K562 (cell line): ENCODE measurements at regions not wholly inside any gene's neighbourhood (a gene's known extent, or its start where the extent isn't known, plus 50 kb on each side); places are given as distances from the start of the nearest gene placed in this dataset.

ENCODE experiments used
- ATAC-seq: fragments of 200-7000 bp; cut with Tn5 transposase; 3 replicates; pipeline ENCODE4 v1.9.1; 2020; ENCODE audit warnings: moderate library complexity
- BruUV-seq: library from RNA; stranded (reverse); fragments of 400-500 nt; replicated peaks from 2 replicates; lab custom pipeline; 2021; lab: Mats Ljungman, UMichigan
- CTCF ChIA-PET: fragments of 300-600 bp; formaldehyde crosslinking; extraction: SDS; loops from one replicate; lab custom pipeline; 2021; ENCODE audit warnings: low intra/inter-chr PET ratio; lab: Yijun Ruan, JAX
- POLR2A ChIA-PET: fragments of 300-600, 350-650 bp; sonication (Branson Sonifier 250); formaldehyde crosslinking; extraction: SDS; loops from one replicate; lab custom pipeline; 2021; ENCODE audit warnings: antibody characterized with exemption, inconsistent platforms; lab: Yijun Ruan, JAX
- DNase-seq, 4 experiments: peaks; one replicate each; pipeline versions ENCODE4 v3.0.0 to v3.0.0-alpha.2; 2011 to 2018; ENCODE audit warnings: low spot score in 3 of 4, mixed read lengths in 3 of 4; ENCODE audit errors: extremely low read depth in 1 of 4
- FAIRE-seq: peaks from 2 replicates; lab custom pipeline; 2011; peaks lifted over from hg19 to GRCh38; lab: Jason Lieb, UNC
- H2AFZ ChIP-seq: 2 replicates; pipeline ENCODE4 v1.6.0; 2011; ENCODE audit warnings: low read depth, low read length, control low read depth, inconsistent platforms
- H3K27ac ChIP-seq: fragments of 200-600 bp; 3 replicates; pipeline ENCODE4 v1.8.0; 2011; ENCODE audit warnings: low read depth, mild to moderate bottlenecking, control low read depth, inconsistent platforms, low read length, moderate library complexity, mixed read lengths; ENCODE audit errors: extremely low read depth
- H3K27me3 ChIP-seq, 2 experiments: fragments of 300-600 bp in 1 of 2; 2 replicates in 1 of 2; 3 replicates in 1 of 2; pipeline versions ENCODE4 v1.6.0 to v1.8.0; 2011; ENCODE audit warnings: inconsistent platforms in 2 of 2, low read length in 2 of 2, mild to moderate bottlenecking in 1 of 2, mixed read lengths in 1 of 2, moderate library complexity in 1 of 2; ENCODE audit not compliant: control insufficient read depth in 2 of 2, insufficient read depth in 2 of 2
- H3K36me3 ChIP-seq: fragments of 300-600 bp; 3 replicates; pipeline ENCODE4 v1.8.0; 2011; ENCODE audit warnings: mild to moderate bottlenecking, low read length, inconsistent platforms; ENCODE audit not compliant: control insufficient read depth, insufficient read depth
- H3K4me1 ChIP-seq, 2 experiments: fragments of 200-600 bp in 1 of 2; replicated peaks in 1 of 2; 2 replicates in 1 of 2; 3 replicates in 1 of 2; pipeline versions ENCODE4 v1.5.1 to v1.8.0; 2011; ENCODE audit warnings: inconsistent platforms in 2 of 2, low read length in 2 of 2, mild to moderate bottlenecking in 1 of 2, mixed read lengths in 1 of 2, moderate library complexity in 1 of 2; ENCODE audit not compliant: control insufficient read depth in 2 of 2, insufficient read depth in 2 of 2
- H3K4me2 ChIP-seq: 2 replicates; pipeline ENCODE4 v1.6.1; 2011; ENCODE audit warnings: low read length, control low read depth, inconsistent platforms, mixed read lengths; ENCODE audit not compliant: insufficient read depth
- H3K4me3 ChIP-seq: fragments of 200-600 bp; sonication (generic), shearing (Covaris generic); 2 replicates; pipeline ENCODE4 v1.5.1; 2016; ENCODE audit warnings: control low read depth, inconsistent platforms
- H3K79me2 ChIP-seq: fragments of 200-600 bp; 3 replicates; pipeline ENCODE4 v1.8.0; 2011; ENCODE audit warnings: low read length, inconsistent platforms; ENCODE audit not compliant: control insufficient read depth, insufficient read depth
- H3K9ac ChIP-seq, 2 experiments: 2 replicates each; pipeline versions ENCODE4 v1.6.0 to v1.6.1; 2011; ENCODE audit warnings: low read depth in 2 of 2, low read length in 2 of 2, control low read depth in 1 of 2, inconsistent platforms in 1 of 2, mild to moderate bottlenecking in 1 of 2, mixed read lengths in 1 of 2; ENCODE audit not compliant: insufficient read depth in 1 of 2
- H3K9me1 ChIP-seq: one replicate; pipeline ENCODE4 v1.6.0; 2011; ENCODE audit warnings: inconsistent platforms, mild to moderate bottlenecking, low read length, moderate library complexity; ENCODE audit not compliant: control insufficient read depth, insufficient read depth
- H3K9me3 ChIP-seq: replicated peaks from 2 replicates; pipeline ENCODE4 v1.5.1; 2011; ENCODE audit warnings: low read depth, low read length, inconsistent platforms; ENCODE audit not compliant: control insufficient read depth, insufficient read depth
- H4K20me1 ChIP-seq: replicated peaks from 2 replicates; pipeline ENCODE4 v1.6.1; 2011; ENCODE audit warnings: low read length, inconsistent platforms, mixed read lengths; ENCODE audit not compliant: control insufficient read depth, insufficient read depth
- ETV1 ChIP-seq: fragments of 450-650 bp; conservative IDR thresholded peaks from 2 replicates; pipeline ENCODE4 v1.6.1; 2016; ENCODE audit warnings: missing genetic modification characterization, control low read depth, low read depth, missing compliant biosample characterization
- ILF3 ChIP-seq: fragments of 450-650 bp; IDR thresholded peaks from 2 replicates; pipeline ENCODE4 v1.6.1; 2018; ENCODE audit warnings: antibody characterized with exemption, mild to moderate bottlenecking, moderate library complexity, borderline replicate concordance
- IRF1 ChIP-seq: sonication (generic); formaldehyde crosslinking; IDR thresholded peaks from 2 replicates; pipeline ENCODE4 v1.8.0; 2022; ENCODE audit warnings: missing genetic modification reagents, mild to moderate bottlenecking, borderline replicate concordance
- LARP7 ChIP-seq: fragments of 450-650 bp; IDR thresholded peaks from 2 replicates; pipeline ENCODE4 v1.6.1; 2016
- MCM3 ChIP-seq: fragments of 450-650 bp; IDR thresholded peaks from 2 replicates; pipeline ENCODE4 v1.6.1; 2016
- ZNF444 ChIP-seq: fragments of 250-450 bp; sonication (Bioruptor Pico); IDR thresholded peaks from 2 replicates; pipeline ENCODE4 v1.4.0; 2020; ENCODE audit warnings: mild to moderate bottlenecking, moderate library complexity
- ZNF696 ChIP-seq: fragments of 250-450 bp; sonication (Bioruptor Pico); conservative IDR thresholded peaks from 2 replicates; pipeline ENCODE4 v1.4.0; 2020; ENCODE audit warnings: mild to moderate bottlenecking, moderate library complexity
- WGBS: fragments of 100-300 bp; shearing (Covaris generic); methylation state at CpG from one replicate; pipeline ENCODE4 v1.1.6; 2016; ENCODE audit warnings: low coverage, mixed read lengths; ENCODE audit not compliant: insufficient coverage; ENCODE audit errors: missing lambda C conversion rate; 5-methylcytosine and 5-hydroxymethylcytosine counted together
- in situ Hi-C: fragments of 300-500 bp; cut with MboI; formaldehyde crosslinking; loops from 4 replicates; pipeline ENCODE4 v1.15.0; 2018; ENCODE audit warnings: inconsistent platforms, mixed read lengths
- intact Hi-C: fragments of 100-400 bp; cut with micrococcal nuclease; formaldehyde crosslinking; loops from 2 replicates; pipeline ENCODE4 v1.14.2; 2022

DNA sequence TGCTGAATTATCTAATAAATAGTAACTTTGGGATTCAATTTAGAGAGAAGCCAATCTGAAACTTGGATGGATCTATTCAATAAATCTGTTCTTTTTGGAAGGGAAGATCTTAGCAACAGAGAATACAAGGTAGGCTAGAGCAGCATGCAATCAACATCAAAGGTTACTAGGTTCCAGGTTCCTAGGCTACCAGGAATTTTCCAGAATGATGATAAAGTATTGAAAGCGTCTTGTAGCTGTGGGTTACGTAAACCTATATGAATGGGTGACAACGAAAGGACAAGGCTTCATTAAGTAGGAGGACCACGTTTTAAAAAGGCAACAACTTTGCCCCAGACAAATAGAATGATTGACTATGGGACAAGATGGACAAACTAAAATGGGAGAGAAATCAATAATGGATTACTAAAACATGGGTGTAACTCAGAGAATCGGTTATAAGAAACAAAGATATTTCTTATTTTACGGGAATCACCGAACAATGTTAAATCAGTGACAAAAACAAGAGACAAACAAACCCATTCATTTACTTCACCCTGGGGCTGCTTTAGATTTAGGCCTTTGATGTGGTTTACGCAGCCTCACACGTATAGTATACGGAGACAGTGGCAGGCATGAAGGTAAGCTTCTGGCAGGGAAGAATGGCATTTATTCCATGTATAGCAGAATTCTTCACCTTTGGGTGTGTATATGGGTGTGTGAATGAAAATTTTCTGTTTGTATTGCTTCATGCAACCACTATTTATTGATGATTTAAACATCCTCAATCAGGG lies 732.6 kb upstream of the PABPC4L start:
- 4% methylated on average over 10 of the region's 10 CpGs for WGBS
- Histone ChIP-seq H3K36me3 (no peaks in the 10 kb centered on the region), H3K9me1 (no peaks in the 10 kb centered on the region), H2AFZ (no peak overlapping the region), H3K27ac (no peak overlapping the region), H3K4me3 (no peak overlapping the region), H3K27me3 (no peaks in the 10 kb centered on the region), H3K9me3 (no peaks in the 10 kb centered on the region; the same call in 1 of the 2 replicates), H4K20me1 (no peaks in the 10 kb centered on the region), H3K9ac (no peak overlapping the region), H3K4me1 (no peaks in the 10 kb centered on the region), H3K79me2 (no peaks in the 10 kb centered on the region), H3K4me2 (no peak overlapping the region)
- ATAC-seq (no peak), DNase-seq (no peak), FAIRE-seq (no peak)
- TF ChIP-seq ZNF696 (CRISPR knock-in tag) = no peak
- no peak for TF ChIP-seq ETV1 (tag)
- no peak for TF ChIP-seq MCM3
- no peak for TF ChIP-seq ZNF444
- no peak for TF ChIP-seq ILF3
- no peak for TF ChIP-seq IRF1
- TF ChIP-seq LARP7 = no peak
- no TSS peak for BruUV-seq
- in situ Hi-C loops = no loop called here
- POLR2A ChIA-PET = no interaction called here
- intact Hi-C loops = no loop called here
- CTCF ChIA-PET = no interaction called here
